AG09319 (cell line): ENCODE measurements at regions not wholly inside any gene's neighbourhood (a gene's known extent, or its start where the extent isn't known, plus 50 kb on each side); places are given as distances from the start of the nearest gene placed in this dataset.
"Not testable (repeated sequence)": the region's sequence is repeated elsewhere in the genome, so short reads cannot be mapped to it uniquely, and the experiment has no call there.

Experiments used
- DNase-seq: peaks from one replicate; pipeline ENCODE4 v3.0.0-alpha.2; 2010; ENCODE audit warnings: low read depth; ENCODE audit errors: extremely low read depth
- TF ChIP-seq, protein P1 (sequence below): IDR thresholded peaks from 2 replicates; pipeline ENCODE4 v1.5.1; 2011; ENCODE audit warnings: low read depth, mild to moderate bottlenecking, inconsistent platforms, low read length, moderate library complexity

DNA sequence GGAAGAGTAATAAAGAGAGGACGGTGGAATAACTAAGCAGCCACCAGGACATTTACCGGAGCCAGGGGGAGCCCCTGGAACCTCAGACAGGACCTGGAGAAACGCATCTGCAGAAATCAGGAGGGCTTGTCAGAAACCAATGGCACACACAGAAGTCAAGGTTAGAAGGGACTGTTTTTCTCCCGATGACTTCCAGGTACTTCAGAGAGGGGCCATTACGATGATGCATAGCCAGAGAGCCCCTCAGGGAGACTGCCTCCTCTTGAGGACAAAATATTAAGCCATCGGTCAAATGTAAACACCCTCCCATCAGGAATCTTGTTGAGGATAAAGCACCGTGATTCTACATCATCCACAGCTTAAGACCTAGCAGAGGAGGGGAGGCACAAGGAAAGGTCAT is 333.6 kb upstream of the CDH5 start:
- DNase-seq: no peak
- TF ChIP-seq, protein P1, sequence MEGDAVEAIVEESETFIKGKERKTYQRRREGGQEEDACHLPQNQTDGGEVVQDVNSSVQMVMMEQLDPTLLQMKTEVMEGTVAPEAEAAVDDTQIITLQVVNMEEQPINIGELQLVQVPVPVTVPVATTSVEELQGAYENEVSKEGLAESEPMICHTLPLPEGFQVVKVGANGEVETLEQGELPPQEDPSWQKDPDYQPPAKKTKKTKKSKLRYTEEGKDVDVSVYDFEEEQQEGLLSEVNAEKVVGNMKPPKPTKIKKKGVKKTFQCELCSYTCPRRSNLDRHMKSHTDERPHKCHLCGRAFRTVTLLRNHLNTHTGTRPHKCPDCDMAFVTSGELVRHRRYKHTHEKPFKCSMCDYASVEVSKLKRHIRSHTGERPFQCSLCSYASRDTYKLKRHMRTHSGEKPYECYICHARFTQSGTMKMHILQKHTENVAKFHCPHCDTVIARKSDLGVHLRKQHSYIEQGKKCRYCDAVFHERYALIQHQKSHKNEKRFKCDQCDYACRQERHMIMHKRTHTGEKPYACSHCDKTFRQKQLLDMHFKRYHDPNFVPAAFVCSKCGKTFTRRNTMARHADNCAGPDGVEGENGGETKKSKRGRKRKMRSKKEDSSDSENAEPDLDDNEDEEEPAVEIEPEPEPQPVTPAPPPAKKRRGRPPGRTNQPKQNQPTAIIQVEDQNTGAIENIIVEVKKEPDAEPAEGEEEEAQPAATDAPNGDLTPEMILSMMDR: no peak

DNA sequence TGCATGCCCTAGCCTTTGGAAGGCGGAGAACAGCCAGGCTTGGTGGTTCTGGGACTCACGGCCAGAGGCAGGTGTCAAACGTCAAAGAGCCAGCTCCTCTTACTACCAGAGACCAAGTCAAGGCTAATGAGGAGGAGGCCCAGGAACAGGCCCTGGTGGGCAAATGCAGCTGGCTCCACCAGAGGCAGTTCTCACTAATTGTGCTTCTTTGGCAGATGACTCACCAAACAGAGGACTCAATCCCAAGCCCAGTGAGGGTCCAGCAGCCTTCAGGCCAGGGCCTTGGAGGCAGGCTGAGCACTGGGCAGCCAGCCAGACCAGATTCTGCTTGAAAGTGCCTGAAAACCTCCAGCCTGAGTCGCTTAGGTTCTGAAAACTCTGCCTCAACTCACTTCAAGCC is 336.5 kb upstream of the CDH5 start:
- DNase-seq: no peak
- TF ChIP-seq, protein P1: no peak

DNA sequence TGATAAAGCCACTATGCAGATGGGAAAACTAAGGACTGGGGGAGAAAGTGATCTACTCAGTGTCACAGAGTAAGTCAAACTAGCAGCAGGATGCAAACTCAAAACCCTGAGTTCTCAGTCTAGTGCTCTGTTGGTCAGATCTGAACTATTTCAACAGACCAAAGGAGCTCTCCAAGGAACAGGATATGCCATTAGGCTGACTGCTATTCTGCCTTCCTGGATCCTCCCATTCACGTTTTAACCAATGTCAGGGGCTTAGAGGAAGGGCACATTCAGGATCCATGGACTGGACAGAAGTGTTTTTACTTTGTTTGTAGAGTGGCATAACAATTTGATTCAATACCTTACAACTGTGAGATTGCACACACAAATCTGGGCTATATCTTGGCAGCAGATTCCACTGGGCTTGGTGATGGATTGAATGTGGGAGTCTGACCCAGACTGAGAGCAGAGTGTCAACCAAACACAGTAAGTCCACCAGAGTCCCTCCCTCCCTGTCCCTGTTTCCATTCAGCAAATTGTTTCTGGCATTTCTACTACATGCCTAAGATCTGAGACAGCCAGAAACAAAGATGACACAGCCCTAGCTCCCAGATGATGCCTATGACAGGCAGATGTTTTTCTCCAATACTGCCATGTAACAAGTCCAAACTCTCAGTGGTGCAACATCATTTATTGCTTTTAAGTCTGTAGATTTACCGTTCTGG is 337.8 kb upstream of the CDH5 start:
- TF ChIP-seq, protein P1: no peak
- DNase-seq: peak; percentile 32

DNA sequence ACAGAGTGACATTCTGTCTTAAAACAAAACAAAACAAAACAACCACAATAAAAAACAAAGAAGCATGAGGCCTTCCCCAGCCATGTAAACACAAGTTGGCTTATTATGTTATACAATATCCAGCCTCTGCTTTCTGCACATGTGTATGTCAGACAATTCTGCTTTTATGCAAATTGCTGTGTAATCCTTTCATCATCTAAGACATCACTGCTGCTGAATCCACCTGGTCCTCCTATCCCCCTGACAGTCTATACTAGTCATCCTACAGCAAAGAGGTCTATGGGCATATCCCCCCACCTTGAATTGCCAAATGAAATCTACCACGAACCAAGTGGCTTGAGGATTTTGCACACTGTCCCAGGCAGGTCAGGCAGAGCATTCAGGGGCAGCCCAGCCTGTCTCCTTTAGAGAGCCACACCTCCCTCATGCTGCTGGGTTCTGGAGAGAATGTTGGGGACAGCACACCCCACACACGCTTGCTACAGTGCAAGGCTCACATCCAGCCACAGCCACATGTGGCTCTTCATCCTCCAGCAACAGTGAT is 339.6 kb upstream of the CDH5 start:
- no peak for DNase-seq
- TF ChIP-seq, protein P1: no peak

DNA sequence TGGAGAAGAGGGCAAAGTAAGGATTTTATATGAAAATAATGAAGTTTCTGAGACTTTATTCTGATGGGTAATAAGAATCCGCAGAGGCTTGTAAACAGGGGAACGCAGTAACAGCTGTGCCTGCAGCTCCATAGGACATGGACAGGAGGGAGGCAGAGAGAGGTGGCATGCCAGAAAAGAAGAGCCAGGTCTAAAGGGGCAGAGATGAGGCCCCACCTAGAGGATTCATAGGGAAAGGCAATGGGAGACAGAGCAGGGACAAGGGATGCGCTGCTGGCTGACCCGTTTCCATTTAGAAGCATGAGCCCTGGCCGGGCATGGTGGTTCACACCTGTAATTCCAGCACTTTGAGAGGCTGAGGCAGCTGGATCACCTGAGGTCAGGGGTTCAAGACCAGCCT is 340.3 kb upstream of the CDH5 start:
- no peak for DNase-seq
- TF ChIP-seq, protein P1: peak; percentile 37

DNA sequence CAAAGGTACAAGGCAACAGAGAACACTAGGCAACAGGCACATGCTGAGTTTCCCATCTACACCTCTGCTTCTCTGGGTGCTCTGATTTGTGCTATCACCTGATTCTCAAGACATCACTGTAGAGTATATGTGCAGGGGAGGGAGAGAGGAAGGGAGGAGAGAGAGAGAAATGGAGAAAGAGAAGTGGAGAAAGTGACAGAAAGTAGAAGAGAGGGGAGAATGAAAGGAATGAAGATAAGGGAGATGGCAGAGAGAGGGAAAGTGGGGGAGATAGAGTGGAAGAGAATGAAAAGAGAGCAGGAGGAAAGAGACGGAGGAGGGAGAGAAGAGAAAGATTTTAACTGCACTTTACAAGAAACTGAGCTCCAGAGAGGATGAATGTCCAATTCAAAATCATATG is 340.7 kb upstream of the CDH5 start:
- DNase-seq: no peak
- TF ChIP-seq, protein P1: no peak

DNA sequence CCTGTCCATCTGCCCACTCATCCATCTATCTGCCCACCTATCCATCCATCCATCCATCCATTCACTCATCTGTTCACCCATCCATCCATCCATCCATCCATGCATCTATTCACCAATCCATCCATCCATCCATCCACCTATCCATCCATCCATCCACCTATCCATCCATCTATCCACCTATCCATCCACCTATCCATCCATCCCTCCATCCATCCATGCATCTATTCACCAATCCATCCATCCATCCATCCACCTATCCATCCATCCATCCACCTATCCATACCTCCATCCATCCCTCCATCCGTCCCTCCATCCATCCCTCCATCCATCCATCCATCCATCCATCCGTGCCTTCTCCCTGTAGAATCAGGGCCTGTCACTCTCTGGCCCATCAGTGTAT is 341.9 kb upstream of the CDH5 start:
- DNase-seq: not testable (repeated sequence)

DNA sequence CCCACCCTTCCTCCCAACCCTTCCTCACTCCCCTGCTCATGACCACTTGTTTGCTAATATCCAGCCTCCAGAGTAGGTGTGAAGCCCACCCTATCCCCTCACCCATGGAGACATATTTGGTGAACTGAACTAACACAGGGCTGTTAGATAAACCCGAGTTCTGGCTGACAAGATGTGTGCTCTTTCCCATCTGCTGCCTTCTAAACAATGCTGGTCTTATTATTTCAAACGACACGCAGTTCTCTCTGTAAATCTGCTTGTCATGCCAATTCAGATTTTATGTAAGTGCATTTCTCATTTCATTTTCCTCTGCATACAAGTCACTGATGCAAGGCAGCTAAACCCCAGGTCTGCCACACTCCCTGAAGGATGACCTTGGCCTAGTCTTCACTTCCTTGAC is 343.0 kb upstream of the CDH5 start:
- TF ChIP-seq, protein P1: no peak
- DNase-seq: no peak
